ENCODE measurements at regions not wholly inside any gene's neighbourhood (a gene's known extent, or its start where the extent isn't known, plus 50 kb on each side); places are given as distances from the start of the nearest gene placed in this dataset.

- TF ChIP-seq EZH2 (IDR thresholded peaks at IDR 0.05; ENCODE audit: low read length), result no peak
- TF ChIP-seq, protein P1, sequence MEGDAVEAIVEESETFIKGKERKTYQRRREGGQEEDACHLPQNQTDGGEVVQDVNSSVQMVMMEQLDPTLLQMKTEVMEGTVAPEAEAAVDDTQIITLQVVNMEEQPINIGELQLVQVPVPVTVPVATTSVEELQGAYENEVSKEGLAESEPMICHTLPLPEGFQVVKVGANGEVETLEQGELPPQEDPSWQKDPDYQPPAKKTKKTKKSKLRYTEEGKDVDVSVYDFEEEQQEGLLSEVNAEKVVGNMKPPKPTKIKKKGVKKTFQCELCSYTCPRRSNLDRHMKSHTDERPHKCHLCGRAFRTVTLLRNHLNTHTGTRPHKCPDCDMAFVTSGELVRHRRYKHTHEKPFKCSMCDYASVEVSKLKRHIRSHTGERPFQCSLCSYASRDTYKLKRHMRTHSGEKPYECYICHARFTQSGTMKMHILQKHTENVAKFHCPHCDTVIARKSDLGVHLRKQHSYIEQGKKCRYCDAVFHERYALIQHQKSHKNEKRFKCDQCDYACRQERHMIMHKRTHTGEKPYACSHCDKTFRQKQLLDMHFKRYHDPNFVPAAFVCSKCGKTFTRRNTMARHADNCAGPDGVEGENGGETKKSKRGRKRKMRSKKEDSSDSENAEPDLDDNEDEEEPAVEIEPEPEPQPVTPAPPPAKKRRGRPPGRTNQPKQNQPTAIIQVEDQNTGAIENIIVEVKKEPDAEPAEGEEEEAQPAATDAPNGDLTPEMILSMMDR (optimal IDR thresholded peaks at IDR 0.05 in 1 of 3, IDR thresholded peaks at IDR 0.05 in 1 of 3, conservative IDR thresholded peaks at IDR 0.05 in 1 of 3; ENCODE audit: extremely low read depth in 1 of 3, insufficient read depth in 2 of 3, low read length in 3 of 3), result no peak
Measured at GRCh38 chr3:168490981-168491380, 395.3 kb upstream of the GOLIM4 start.

DNA sequence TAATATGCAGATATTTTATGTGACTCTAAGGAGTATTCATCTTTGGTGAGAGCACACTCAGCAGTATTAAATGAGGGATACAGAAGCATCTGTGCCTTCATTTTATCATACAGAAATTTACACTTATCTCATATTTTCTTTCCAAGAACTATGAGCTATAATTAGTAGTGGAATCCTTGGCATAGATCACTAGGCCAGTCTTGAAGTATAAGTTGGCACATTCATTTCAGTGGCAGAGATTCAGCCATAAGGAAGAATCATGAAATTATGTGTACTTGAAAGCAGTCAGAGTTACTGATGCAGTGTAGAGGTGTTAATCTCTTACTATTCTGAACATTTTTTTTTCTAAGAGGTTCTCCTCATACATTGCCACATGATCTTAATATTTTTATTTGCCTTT, 393.6 kb upstream of the GOLIM4 start:
- TF ChIP-seq, protein P1 (optimal IDR thresholded peaks at IDR 0.05 in 1 of 3, IDR thresholded peaks at IDR 0.05 in 1 of 3, conservative IDR thresholded peaks at IDR 0.05 in 1 of 3; ENCODE audit: extremely low read depth in 1 of 3, insufficient read depth in 2 of 3, low read length in 3 of 3), result no peak
- TF ChIP-seq EZH2 (IDR thresholded peaks at IDR 0.05; ENCODE audit: low read length), result no peak
- DNase-seq (ENCODE audit: low read depth, low spot score), result no peak
- Histone ChIP-seq H3K27ac (ENCODE audit: control insufficient read depth, insufficient read depth, low read length) (no peak overlapping the region), H3K36me3 (ENCODE audit: control insufficient read depth in 2 of 2, extremely low read depth in 1 of 2, insufficient read depth in 2 of 2, low read length in 2 of 2) (no peaks in the 10 kb centered on the region), H3K79me2 (ENCODE audit: control insufficient read depth, insufficient read depth, low read length) (no peaks in the 10 kb centered on the region), H3K4me1 (ENCODE audit: control insufficient read depth, extremely low read depth, insufficient read depth, low read length) (no peaks in the 10 kb centered on the region), H3K4me3 (ENCODE audit: control insufficient read depth in 2 of 3, extremely low read depth in 1 of 3, insufficient read depth in 2 of 3, low read depth in 1 of 3, low read length in 3 of 3) (no peak overlapping the region), H3K9me1 (ENCODE audit: control insufficient read depth, extremely low read depth, insufficient read depth, low read length) (no peaks in the 10 kb centered on the region), H4K20me1 (ENCODE audit: control insufficient read depth, extremely low read depth, insufficient read depth, low read length) (no peaks in the 10 kb centered on the region), H3K9ac (ENCODE audit: control insufficient read depth, extremely low read depth, insufficient read depth, low read length) (no peak overlapping the region), H3K27me3 (ENCODE audit: control insufficient read depth, extremely low read depth, insufficient read depth, low read length) (no peaks in the 10 kb centered on the region), H3K4me2 (ENCODE audit: control insufficient read depth, extremely low read depth, insufficient read depth, low read depth, low read length) (no peak overlapping the region), H3K9me3 (ENCODE audit: control insufficient read depth, low read depth, low read length) (no peaks in the 10 kb centered on the region), H2AFZ (ENCODE audit: control insufficient read depth, low read length) (no peak overlapping the region)
- FAIRE-seq, result no peak
- dilution Hi-C loops (cut with MboI; ENCODE audit: extremely low pct_ligation_motif_present, low sequenced_read_pairs), result no loop called here

More at GRCh38 chr3:168490981-168491380, 395.3 kb upstream of the GOLIM4 start:
- no peaks in the 10 kb centered on the region for H3K27me3 ChIP-seq (ENCODE audit: control insufficient read depth, extremely low read depth, insufficient read depth, low read length)
- H2AFZ ChIP-seq (ENCODE audit: control insufficient read depth, low read length), result no peak overlapping the region
- H3K27ac ChIP-seq (ENCODE audit: control insufficient read depth, insufficient read depth, low read length), result no peak overlapping the region
- dilution Hi-C loops (cut with MboI; ENCODE audit: extremely low pct_ligation_motif_present, low sequenced_read_pairs), result no loop called here
- H3K4me2 ChIP-seq (ENCODE audit: control insufficient read depth, extremely low read depth, insufficient read depth, low read depth, low read length), result no peak overlapping the region
- FAIRE-seq (no peak), DNase-seq (ENCODE audit: low read depth, low spot score) (no peak)
- no peaks in the 10 kb centered on the region for H3K36me3 ChIP-seq (ENCODE audit: control insufficient read depth in 2 of 2, extremely low read depth in 1 of 2, insufficient read depth in 2 of 2, low read length in 2 of 2)
- H3K9ac ChIP-seq (ENCODE audit: control insufficient read depth, extremely low read depth, insufficient read depth, low read length), result no peak overlapping the region
- no peaks in the 10 kb centered on the region for H3K79me2 ChIP-seq (ENCODE audit: control insufficient read depth, insufficient read depth, low read length)
- no peaks in the 10 kb centered on the region for H3K4me1 ChIP-seq (ENCODE audit: control insufficient read depth, extremely low read depth, insufficient read depth, low read length)
- H3K9me3 ChIP-seq (ENCODE audit: control insufficient read depth, low read depth, low read length), result no peaks in the 10 kb centered on the region
- no peak overlapping the region for H3K4me3 ChIP-seq (ENCODE audit: control insufficient read depth in 2 of 3, extremely low read depth in 1 of 3, insufficient read depth in 2 of 3, low read depth in 1 of 3, low read length in 3 of 3)
- no peaks in the 10 kb centered on the region for H3K9me1 ChIP-seq (ENCODE audit: control insufficient read depth, extremely low read depth, insufficient read depth, low read length)
- H4K20me1 ChIP-seq (ENCODE audit: control insufficient read depth, extremely low read depth, insufficient read depth, low read length), result no peaks in the 10 kb centered on the region

Measured in keratinocyte (primary cell).